ENCODE measurements at regions not wholly inside any gene's neighbourhood (a gene's known extent, or its start where the extent isn't known, plus 50 kb on each side); places are given as distances from the start of the nearest gene placed in this dataset. TPM values are rescaled to one million over a fixed set of nuclear protein-coding genes. Genes with fewer than 3 reads are reported as not detected.

Small RNA genes in the stretch of these regions (small RNA-seq; reads per million reads assigned to genes)
- gene RF00635, result not detected

All from urinary bladder (tissue), 1 donor.